GM23338 (cell line): ENCODE measurements at regions not wholly inside any gene's neighbourhood (a gene's known extent, or its start where the extent isn't known, plus 50 kb on each side); places are given as distances from the start of the nearest gene placed in this dataset.

Experiments used
- ATAC-seq: fragments of 200-7000 bp; cut with Tn5 transposase; 3 replicates; pipeline ENCODE4 v1.9.1; 2020
- DNase-seq: peaks from one replicate; pipeline ENCODE4 v3.0.0-alpha.2; 2015; ENCODE audit warnings: low spot score
- H2AFZ ChIP-seq: fragments of 200-600 bp; sonication (generic); 2 replicates; pipeline ENCODE4 v1.8.0; 2016; ENCODE audit warnings: antibody characterized with exemption, mild to moderate bottlenecking, moderate library complexity
- H3F3A ChIP-seq: fragments of 200-600 bp; sonication (generic); replicated peaks from 2 replicates; pipeline ENCODE4 v1.8.0; 2017; ENCODE audit warnings: antibody characterized with exemption, mixed run types, low read depth
- H3K27ac ChIP-seq: fragments of 200-600 bp; sonication (generic); 2 replicates; pipeline ENCODE4 v1.6.1; 2016; ENCODE audit warnings: low read depth
- H3K27me3 ChIP-seq: fragments of 200-600 bp; sonication (generic); 2 replicates; pipeline ENCODE4 v1.8.0; 2016; ENCODE audit warnings: mild to moderate bottlenecking, mixed run types, moderate library complexity; ENCODE audit not compliant: insufficient read depth
- H3K36me3 ChIP-seq: fragments of 200-600 bp; sonication (generic); 2 replicates; pipeline ENCODE4 v1.8.0; 2016; ENCODE audit warnings: mild to moderate bottlenecking; ENCODE audit not compliant: insufficient read depth
- H3K4me1 ChIP-seq: fragments of 200-600 bp; sonication (generic); 2 replicates; pipeline ENCODE4 v1.8.0; 2016; ENCODE audit warnings: mild to moderate bottlenecking, moderate library complexity; ENCODE audit not compliant: insufficient read depth
- H3K4me2 ChIP-seq: fragments of 200-600 bp; sonication (generic); 2 replicates; pipeline ENCODE4 v1.7.1; 2017; ENCODE audit warnings: mixed run types
- H3K4me3 ChIP-seq: fragments of 200-600 bp; sonication (generic); 2 replicates; pipeline ENCODE4 v1.6.1; 2016; ENCODE audit warnings: mixed run types
- H3K79me2 ChIP-seq: fragments of 200-600 bp; sonication (generic); replicated peaks from 2 replicates; pipeline ENCODE4 v1.8.0; 2017; ENCODE audit warnings: mild to moderate bottlenecking; ENCODE audit not compliant: insufficient read depth
- H3K9me2 ChIP-seq: fragments of 200-600 bp; sonication (generic); 2 replicates; pipeline ENCODE4 v1.8.0; 2017; ENCODE audit not compliant: insufficient read depth
- H4K20me1 ChIP-seq: fragments of 200-600 bp; sonication (generic); replicated peaks from 2 replicates; pipeline ENCODE4 v1.8.0; 2017; ENCODE audit warnings: mild to moderate bottlenecking; ENCODE audit not compliant: insufficient read depth
- H3K27ac Mint-ChIP-seq: 2 replicates; pipeline ENCODE4 v1.8.0; 2020; ENCODE audit warnings: inconsistent platforms, mild to moderate bottlenecking, moderate library complexity, mixed read lengths
- H3K27me3 Mint-ChIP-seq: 3 replicates; pipeline ENCODE4 v1.8.0; 2022; ENCODE audit warnings: low read depth, mild to moderate bottlenecking, moderate library complexity, mixed read lengths, inconsistent platforms; ENCODE audit not compliant: insufficient read depth, poor library complexity
- H3K36me3 Mint-ChIP-seq: 3 replicates; pipeline ENCODE4 v1.8.0; 2021; ENCODE audit warnings: low read depth, mild to moderate bottlenecking, inconsistent platforms, moderate library complexity, mixed read lengths
- H3K4me1 Mint-ChIP-seq: 3 replicates; pipeline ENCODE4 v1.8.0; 2020; ENCODE audit warnings: mild to moderate bottlenecking, inconsistent platforms, mixed read lengths
- H3K4me3 Mint-ChIP-seq: 3 replicates; pipeline ENCODE4 v1.8.0; 2021; ENCODE audit warnings: moderate library complexity, mild to moderate bottlenecking, inconsistent platforms, mixed read lengths
- H3K9me3 Mint-ChIP-seq: 3 replicates; pipeline ENCODE4 v1.8.0; 2020; ENCODE audit warnings: moderate library complexity, mild to moderate bottlenecking, inconsistent platforms, mixed read lengths
- CREB1 ChIP-seq: fragments of 250-450 bp; sonication (Bioruptor Pico); IDR thresholded peaks from 2 replicates; pipeline ENCODE4 v1.5.0; 2020; ENCODE audit warnings: low read depth, mild to moderate bottlenecking, moderate library complexity
- CTCF ChIP-seq, 2 experiments: fragments of 200-600 bp in 1 of 2; sonication (generic) in 1 of 2; conservative IDR thresholded peaks; 2 replicates each; pipeline versions ENCODE4 v1.5.1 to v1.6.1; 2016 to 2017; ENCODE audit warnings: antibody characterized with exemption in 2 of 2, low read depth in 2 of 2, mild to moderate bottlenecking in 2 of 2, moderate library complexity in 1 of 2
- ETS1 ChIP-seq: IDR thresholded peaks from 2 replicates; pipeline ENCODE4 v1.6.1; 2016; ENCODE audit warnings: antibody characterized with exemption
- EZH2 ChIP-seq: fragments of 200-600 bp; sonication (generic); IDR thresholded peaks from one replicate; pipeline ENCODE4 v1.8.0; 2017; ENCODE audit warnings: antibody characterized with exemption, mild to moderate bottlenecking, low read depth; ENCODE audit not compliant: unreplicated experiment
- EZH2phosphoT487 ChIP-seq: fragments of 200-600 bp; sonication (generic); IDR thresholded peaks from one replicate; pipeline ENCODE4 v1.8.1; 2018; ENCODE audit warnings: antibody characterized with exemption; ENCODE audit not compliant: unreplicated experiment
- JUNB ChIP-seq: IDR thresholded peaks from one replicate; pipeline ENCODE4 v1.6.1; 2016; ENCODE audit warnings: antibody characterized with exemption; ENCODE audit not compliant: unreplicated experiment
- NANOG ChIP-seq: IDR thresholded peaks from 2 replicates; pipeline ENCODE4 v1.6.1; 2016; ENCODE audit warnings: antibody characterized with exemption, borderline replicate concordance
- POLR2AphosphoS5 ChIP-seq: IDR thresholded peaks from 2 replicates; pipeline ENCODE4 v1.6.1; 2016; ENCODE audit warnings: antibody characterized with exemption, low read depth
- REST ChIP-seq: IDR thresholded peaks from one replicate; pipeline ENCODE4 v1.6.1; 2018; ENCODE audit warnings: antibody characterized with exemption; ENCODE audit not compliant: unreplicated experiment
- STAT1 ChIP-seq: IDR thresholded peaks from one replicate; pipeline ENCODE4 v1.6.1; 2016; ENCODE audit warnings: antibody characterized with exemption; ENCODE audit not compliant: unreplicated experiment
- ZNF114 ChIP-seq: fragments of 250-450 bp; sonication (Bioruptor Pico); IDR thresholded peaks from 2 replicates; pipeline ENCODE4 v1.5.0; 2020; ENCODE audit warnings: mild to moderate bottlenecking, moderate library complexity
- ZNF331 ChIP-seq: fragments of 250-450 bp; sonication (Bioruptor Pico); IDR thresholded peaks from 2 replicates; pipeline ENCODE4 v1.5.0; 2020; ENCODE audit warnings: low read depth, mild to moderate bottlenecking, moderate library complexity
- ZNF462 ChIP-seq: fragments of 250-450 bp; sonication (Bioruptor Pico); IDR thresholded peaks from 2 replicates; pipeline ENCODE4 v1.5.0; 2020; ENCODE audit warnings: mild to moderate bottlenecking, moderate library complexity

- H3K36me3 ChIP-seq = no peaks in the 10 kb centered on the region
- H3K79me2 ChIP-seq = no peaks in the 10 kb centered on the region
- Mint-ChIP-seq H3K36me3 (peaks cover 7% of the 10 kb centered on the region), H3K27ac (no peak overlapping the region), H3K4me3 (no peak overlapping the region), H3K9me3 (peaks cover 9% of the 10 kb centered on the region; the same call in 2 of the 3 replicates), H3K27me3 (peaks cover 3% of the 10 kb centered on the region), H3K4me1 (peaks cover 16% of the 10 kb centered on the region)
- H3F3A ChIP-seq = no peaks in the 10 kb centered on the region
- DNase-seq (no peak), ATAC-seq (no peak)
- no peak overlapping the region for H2AFZ ChIP-seq
- H3K4me2 ChIP-seq = no peak overlapping the region
- no peaks in the 10 kb centered on the region for H3K9me2 ChIP-seq
- no peaks in the 10 kb centered on the region for H4K20me1 ChIP-seq
- peaks cover 20% of the 10 kb centered on the region for H3K4me1 ChIP-seq
- no peak overlapping the region for H3K4me3 ChIP-seq
- H3K27ac ChIP-seq = no peak overlapping the region
- TF ChIP-seq POLR2AphosphoS5 (no peak), NANOG (no peak), ETS1 (no peak), JUNB (no peak), CREB1 (CRISPR knock-in tag) (no peak), CTCF (conservative IDR thresholded peaks at IDR 0.05; ENCODE audit: low read depth in 2 of 2) (no peak), ZNF114 (CRISPR knock-in tag) (no peak), STAT1 (no peak), REST (no peak), ZNF331 (CRISPR knock-in tag) (no peak), EZH2 (no peak), ZNF462 (CRISPR knock-in tag) (no peak), EZH2phosphoT487 (no peak)
- H3K27me3 ChIP-seq = no peaks in the 10 kb centered on the region
These were observed 71.7 kb upstream of the TNC start for GRCh38 chr9:115189686-115190085.
